H1 (cell line): ENCODE measurements at regions not wholly inside any gene's neighbourhood (a gene's known extent, or its start where the extent isn't known, plus 50 kb on each side); places are given as distances from the start of the nearest gene placed in this dataset.

ENCODE experiments used
- CBX8 ChIP-seq: fragments of 300-800, 300-1000 bp; sonication (generic); IDR thresholded peaks from 2 replicates; pipeline ENCODE4 v1.7.1; 2016; ENCODE audit warnings: low read depth, low read length, borderline replicate concordance
- GTF2F1 ChIP-seq: IDR thresholded peaks from 2 replicates; pipeline ENCODE4 v1.6.1; 2012; ENCODE audit warnings: low read depth, low read length, improper control_type of control experiment, borderline replicate concordance
- JUN ChIP-seq: IDR thresholded peaks from 2 replicates; pipeline ENCODE4 v1.6.1; 2011; ENCODE audit warnings: low read depth, mild to moderate bottlenecking, improper control_type of control experiment, low read length
- JUND ChIP-seq: IDR thresholded peaks from 2 replicates; pipeline ENCODE4 v1.6.1; 2011; ENCODE audit warnings: mild to moderate bottlenecking, improper control_type of control experiment, low read length
- NRF1 ChIP-seq: IDR thresholded peaks from 2 replicates; pipeline ENCODE4 v1.6.1; 2011; ENCODE audit warnings: mild to moderate bottlenecking, low read depth, low read length, improper control_type of control experiment
- POLR2A ChIP-seq, 2 experiments: IDR thresholded peaks; 1 replicate in 1 of 2; 2 replicates in 1 of 2; pipeline ENCODE4 v1.6.1; 2011; ENCODE audit warnings: low read depth in 2 of 2, low read length in 2 of 2, mild to moderate bottlenecking in 2 of 2; ENCODE audit errors: control extremely low read depth in 1 of 2
- POLR2AphosphoS5 ChIP-seq: IDR thresholded peaks from 2 replicates; pipeline ENCODE4 v1.6.1; 2011; ENCODE audit warnings: low read depth, low read length
- RBBP5 ChIP-seq: IDR thresholded peaks from 2 replicates; pipeline ENCODE4 v1.7.1; 2012; ENCODE audit warnings: low read depth, mild to moderate bottlenecking, inconsistent platforms, low read length, moderate library complexity, borderline replicate concordance
- SRF ChIP-seq: IDR thresholded peaks from 2 replicates; pipeline ENCODE4 v1.6.1; 2011; ENCODE audit warnings: mild to moderate bottlenecking, low read depth, low read length, moderate library complexity
- TCF12 ChIP-seq: IDR thresholded peaks from 2 replicates; pipeline ENCODE4 v1.6.1; 2011; ENCODE audit warnings: low read depth, mild to moderate bottlenecking, low read length
- TEAD4 ChIP-seq: IDR thresholded peaks from 2 replicates; pipeline ENCODE4 v1.6.1; 2012; ENCODE audit warnings: low read depth, low read length, inconsistent platforms, mixed read lengths
- TF ChIP-seq, protein P1 (sequence below): fragments of 300-600 bp; sonication (generic); IDR thresholded peaks from 2 replicates; pipeline ENCODE4 v1.7.1; 2012; ENCODE audit warnings: low read length, moderate library complexity, mild to moderate bottlenecking, inconsistent platforms; ENCODE audit not compliant: insufficient replicate concordance
- TF ChIP-seq, protein P2 (sequence below): IDR thresholded peaks from 2 replicates; pipeline ENCODE4 v1.6.1; 2011; ENCODE audit warnings: low read length, improper control_type of control experiment

DNA sequence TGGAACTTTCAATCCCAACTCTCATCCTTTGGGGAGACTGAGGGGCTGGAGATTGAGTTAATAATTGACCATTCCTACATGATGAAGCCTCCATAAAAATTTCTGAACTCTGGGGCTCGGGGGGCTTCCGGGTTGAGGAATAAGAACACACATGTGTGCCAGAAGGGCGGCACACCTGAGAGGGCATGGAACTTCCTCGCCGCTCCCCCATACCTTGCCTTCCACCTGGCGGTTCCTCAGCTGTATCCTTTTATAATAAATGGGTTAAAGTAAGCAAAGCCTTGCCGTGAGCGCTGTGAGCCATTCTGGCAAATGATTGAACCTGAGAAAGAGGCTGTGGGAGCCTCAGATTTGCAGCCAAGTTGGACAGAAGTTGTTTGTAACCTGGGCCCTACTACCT is 164.8 kb downstream of the LY86 start (continued):
- TF ChIP-seq, protein P1, sequence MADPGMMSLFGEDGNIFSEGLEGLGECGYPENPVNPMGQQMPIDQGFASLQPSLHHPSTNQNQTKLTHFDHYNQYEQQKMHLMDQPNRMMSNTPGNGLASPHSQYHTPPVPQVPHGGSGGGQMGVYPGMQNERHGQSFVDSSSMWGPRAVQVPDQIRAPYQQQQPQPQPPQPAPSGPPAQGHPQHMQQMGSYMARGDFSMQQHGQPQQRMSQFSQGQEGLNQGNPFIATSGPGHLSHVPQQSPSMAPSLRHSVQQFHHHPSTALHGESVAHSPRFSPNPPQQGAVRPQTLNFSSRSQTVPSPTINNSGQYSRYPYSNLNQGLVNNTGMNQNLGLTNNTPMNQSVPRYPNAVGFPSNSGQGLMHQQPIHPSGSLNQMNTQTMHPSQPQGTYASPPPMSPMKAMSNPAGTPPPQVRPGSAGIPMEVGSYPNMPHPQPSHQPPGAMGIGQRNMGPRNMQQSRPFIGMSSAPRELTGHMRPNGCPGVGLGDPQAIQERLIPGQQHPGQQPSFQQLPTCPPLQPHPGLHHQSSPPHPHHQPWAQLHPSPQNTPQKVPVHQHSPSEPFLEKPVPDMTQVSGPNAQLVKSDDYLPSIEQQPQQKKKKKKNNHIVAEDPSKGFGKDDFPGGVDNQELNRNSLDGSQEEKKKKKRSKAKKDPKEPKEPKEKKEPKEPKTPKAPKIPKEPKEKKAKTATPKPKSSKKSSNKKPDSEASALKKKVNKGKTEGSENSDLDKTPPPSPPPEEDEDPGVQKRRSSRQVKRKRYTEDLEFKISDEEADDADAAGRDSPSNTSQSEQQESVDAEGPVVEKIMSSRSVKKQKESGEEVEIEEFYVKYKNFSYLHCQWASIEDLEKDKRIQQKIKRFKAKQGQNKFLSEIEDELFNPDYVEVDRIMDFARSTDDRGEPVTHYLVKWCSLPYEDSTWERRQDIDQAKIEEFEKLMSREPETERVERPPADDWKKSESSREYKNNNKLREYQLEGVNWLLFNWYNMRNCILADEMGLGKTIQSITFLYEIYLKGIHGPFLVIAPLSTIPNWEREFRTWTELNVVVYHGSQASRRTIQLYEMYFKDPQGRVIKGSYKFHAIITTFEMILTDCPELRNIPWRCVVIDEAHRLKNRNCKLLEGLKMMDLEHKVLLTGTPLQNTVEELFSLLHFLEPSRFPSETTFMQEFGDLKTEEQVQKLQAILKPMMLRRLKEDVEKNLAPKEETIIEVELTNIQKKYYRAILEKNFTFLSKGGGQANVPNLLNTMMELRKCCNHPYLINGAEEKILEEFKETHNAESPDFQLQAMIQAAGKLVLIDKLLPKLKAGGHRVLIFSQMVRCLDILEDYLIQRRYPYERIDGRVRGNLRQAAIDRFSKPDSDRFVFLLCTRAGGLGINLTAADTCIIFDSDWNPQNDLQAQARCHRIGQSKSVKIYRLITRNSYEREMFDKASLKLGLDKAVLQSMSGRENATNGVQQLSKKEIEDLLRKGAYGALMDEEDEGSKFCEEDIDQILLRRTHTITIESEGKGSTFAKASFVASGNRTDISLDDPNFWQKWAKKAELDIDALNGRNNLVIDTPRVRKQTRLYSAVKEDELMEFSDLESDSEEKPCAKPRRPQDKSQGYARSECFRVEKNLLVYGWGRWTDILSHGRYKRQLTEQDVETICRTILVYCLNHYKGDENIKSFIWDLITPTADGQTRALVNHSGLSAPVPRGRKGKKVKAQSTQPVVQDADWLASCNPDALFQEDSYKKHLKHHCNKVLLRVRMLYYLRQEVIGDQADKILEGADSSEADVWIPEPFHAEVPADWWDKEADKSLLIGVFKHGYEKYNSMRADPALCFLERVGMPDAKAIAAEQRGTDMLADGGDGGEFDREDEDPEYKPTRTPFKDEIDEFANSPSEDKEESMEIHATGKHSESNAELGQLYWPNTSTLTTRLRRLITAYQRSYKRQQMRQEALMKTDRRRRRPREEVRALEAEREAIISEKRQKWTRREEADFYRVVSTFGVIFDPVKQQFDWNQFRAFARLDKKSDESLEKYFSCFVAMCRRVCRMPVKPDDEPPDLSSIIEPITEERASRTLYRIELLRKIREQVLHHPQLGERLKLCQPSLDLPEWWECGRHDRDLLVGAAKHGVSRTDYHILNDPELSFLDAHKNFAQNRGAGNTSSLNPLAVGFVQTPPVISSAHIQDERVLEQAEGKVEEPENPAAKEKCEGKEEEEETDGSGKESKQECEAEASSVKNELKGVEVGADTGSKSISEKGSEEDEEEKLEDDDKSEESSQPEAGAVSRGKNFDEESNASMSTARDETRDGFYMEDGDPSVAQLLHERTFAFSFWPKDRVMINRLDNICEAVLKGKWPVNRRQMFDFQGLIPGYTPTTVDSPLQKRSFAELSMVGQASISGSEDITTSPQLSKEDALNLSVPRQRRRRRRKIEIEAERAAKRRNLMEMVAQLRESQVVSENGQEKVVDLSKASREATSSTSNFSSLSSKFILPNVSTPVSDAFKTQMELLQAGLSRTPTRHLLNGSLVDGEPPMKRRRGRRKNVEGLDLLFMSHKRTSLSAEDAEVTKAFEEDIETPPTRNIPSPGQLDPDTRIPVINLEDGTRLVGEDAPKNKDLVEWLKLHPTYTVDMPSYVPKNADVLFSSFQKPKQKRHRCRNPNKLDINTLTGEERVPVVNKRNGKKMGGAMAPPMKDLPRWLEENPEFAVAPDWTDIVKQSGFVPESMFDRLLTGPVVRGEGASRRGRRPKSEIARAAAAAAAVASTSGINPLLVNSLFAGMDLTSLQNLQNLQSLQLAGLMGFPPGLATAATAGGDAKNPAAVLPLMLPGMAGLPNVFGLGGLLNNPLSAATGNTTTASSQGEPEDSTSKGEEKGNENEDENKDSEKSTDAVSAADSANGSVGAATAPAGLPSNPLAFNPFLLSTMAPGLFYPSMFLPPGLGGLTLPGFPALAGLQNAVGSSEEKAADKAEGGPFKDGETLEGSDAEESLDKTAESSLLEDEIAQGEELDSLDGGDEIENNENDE = no peak
- TF ChIP-seq POLR2AphosphoS5 (no peak), POLR2A (IDR thresholded peaks at IDR 0.05; ENCODE audit: control extremely low read depth in 1 of 2, low read depth in 2 of 2, low read length in 2 of 2) (no peak), NRF1 (no peak), TEAD4 (no peak), TCF12 (no peak), RBBP5 (no peak), GTF2F1 (no peak), CBX8 (no peak), JUN (no peak), SRF (no peak), JUND (no peak)
- TF ChIP-seq, protein P2, sequence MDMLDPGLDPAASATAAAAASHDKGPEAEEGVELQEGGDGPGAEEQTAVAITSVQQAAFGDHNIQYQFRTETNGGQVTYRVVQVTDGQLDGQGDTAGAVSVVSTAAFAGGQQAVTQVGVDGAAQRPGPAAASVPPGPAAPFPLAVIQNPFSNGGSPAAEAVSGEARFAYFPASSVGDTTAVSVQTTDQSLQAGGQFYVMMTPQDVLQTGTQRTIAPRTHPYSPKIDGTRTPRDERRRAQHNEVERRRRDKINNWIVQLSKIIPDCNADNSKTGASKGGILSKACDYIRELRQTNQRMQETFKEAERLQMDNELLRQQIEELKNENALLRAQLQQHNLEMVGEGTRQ = no peak
